ENCODE measurements at regions not wholly inside any gene's neighbourhood (a gene's known extent, or its start where the extent isn't known, plus 50 kb on each side); places are given as distances from the start of the nearest gene placed in this dataset.
A peak's percentile ranks its signal among the peaks of the same experiment; 100 is the strongest.

GRCh38 chr2:176484838-176485237, 215.6 kb downstream of the MTX2 start:
- TF ChIP-seq, protein P1, sequence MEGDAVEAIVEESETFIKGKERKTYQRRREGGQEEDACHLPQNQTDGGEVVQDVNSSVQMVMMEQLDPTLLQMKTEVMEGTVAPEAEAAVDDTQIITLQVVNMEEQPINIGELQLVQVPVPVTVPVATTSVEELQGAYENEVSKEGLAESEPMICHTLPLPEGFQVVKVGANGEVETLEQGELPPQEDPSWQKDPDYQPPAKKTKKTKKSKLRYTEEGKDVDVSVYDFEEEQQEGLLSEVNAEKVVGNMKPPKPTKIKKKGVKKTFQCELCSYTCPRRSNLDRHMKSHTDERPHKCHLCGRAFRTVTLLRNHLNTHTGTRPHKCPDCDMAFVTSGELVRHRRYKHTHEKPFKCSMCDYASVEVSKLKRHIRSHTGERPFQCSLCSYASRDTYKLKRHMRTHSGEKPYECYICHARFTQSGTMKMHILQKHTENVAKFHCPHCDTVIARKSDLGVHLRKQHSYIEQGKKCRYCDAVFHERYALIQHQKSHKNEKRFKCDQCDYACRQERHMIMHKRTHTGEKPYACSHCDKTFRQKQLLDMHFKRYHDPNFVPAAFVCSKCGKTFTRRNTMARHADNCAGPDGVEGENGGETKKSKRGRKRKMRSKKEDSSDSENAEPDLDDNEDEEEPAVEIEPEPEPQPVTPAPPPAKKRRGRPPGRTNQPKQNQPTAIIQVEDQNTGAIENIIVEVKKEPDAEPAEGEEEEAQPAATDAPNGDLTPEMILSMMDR (IDR thresholded peaks at IDR 0.05) = no peak
- intact Hi-C loops (cut with DNase I) = no loop called here
- ATAC-seq (no peak), DNase-seq (no peak)
- Histone ChIP-seq H3K9me3 (no peaks in the 10 kb centered on the region), H3K4me3 (no peak overlapping the region), H3K4me1 (peaks cover 0 to 10% (median 0%) of the 10 kb centered on the region in 9 donors), H3K27me3 (peaks cover 0 to 23% (median 6%) of the 10 kb centered on the region in 7 donors), H3K36me3 (no peaks in the 10 kb centered on the region), H3K27ac (no peak overlapping the region)
- 66 to 71% methylated on average over 3 of the region's 3 CpGs for WGBS, 2 donors

GRCh38 chr2:176488431-176488830, 219.2 kb downstream of the MTX2 start:
- WGBS, 2 donors = 69 to 79% methylated on average over 2 of the region's 2 CpGs
- peaks cover 0 to 39% (median 6%) of the 10 kb centered on the region in 7 donors for H3K27me3 ChIP-seq
- no peak for DNase-seq

GRCh38 chr2:176490061-176490861, 221.0 kb downstream of the MTX2 start:
- H3K9me3 ChIP-seq = no peaks in the 10 kb centered on the region
- DNase-seq (peak; percentile 44 to 69), ATAC-seq (peak; percentile 74 to 87 (median 80))
- H3K27ac ChIP-seq = peak overlapping the region; percentile 2 to 84 (median 75)
- no peaks in the 10 kb centered on the region for H3K36me3 ChIP-seq
- peaks cover 0 to 39% (median 6%) of the 10 kb centered on the region in 7 donors for H3K27me3 ChIP-seq
- 51 to 54% methylated on average over 47 of the region's 47 CpGs for WGBS, 2 donors
- peak overlapping the region in 6 of 10 donors; percentile 4 to 15 (median 10) for H3K4me3 ChIP-seq
- TF ChIP-seq, protein P1 (IDR thresholded peaks at IDR 0.05) = no peak
- intact Hi-C loops (cut with DNase I) = loop anchor here in 1 of 10 donors (2.0 to 5.0 kb wide), 2 partner anchors 33 to 37 kb away; no protein-coding TSS in a partner anchor
- H3K4me1 ChIP-seq = peaks cover 2 to 46% (median 22%) of the 10 kb centered on the region in 9 donors

More at GRCh38 chr2:176488431-176488830, 219.2 kb downstream of the MTX2 start:
- H3K27ac ChIP-seq = no peak overlapping the region
- peaks cover 0 to 31% (median 4%) of the 10 kb centered on the region in 9 donors for H3K4me1 ChIP-seq
- intact Hi-C loops (cut with DNase I) = no loop called here
- no peak for ATAC-seq
- TF ChIP-seq, protein P1 (IDR thresholded peaks at IDR 0.05) = no peak
- H3K36me3 ChIP-seq = no peaks in the 10 kb centered on the region
- no peak overlapping the region for H3K4me3 ChIP-seq
- no peaks in the 10 kb centered on the region for H3K9me3 ChIP-seq

DNA sequence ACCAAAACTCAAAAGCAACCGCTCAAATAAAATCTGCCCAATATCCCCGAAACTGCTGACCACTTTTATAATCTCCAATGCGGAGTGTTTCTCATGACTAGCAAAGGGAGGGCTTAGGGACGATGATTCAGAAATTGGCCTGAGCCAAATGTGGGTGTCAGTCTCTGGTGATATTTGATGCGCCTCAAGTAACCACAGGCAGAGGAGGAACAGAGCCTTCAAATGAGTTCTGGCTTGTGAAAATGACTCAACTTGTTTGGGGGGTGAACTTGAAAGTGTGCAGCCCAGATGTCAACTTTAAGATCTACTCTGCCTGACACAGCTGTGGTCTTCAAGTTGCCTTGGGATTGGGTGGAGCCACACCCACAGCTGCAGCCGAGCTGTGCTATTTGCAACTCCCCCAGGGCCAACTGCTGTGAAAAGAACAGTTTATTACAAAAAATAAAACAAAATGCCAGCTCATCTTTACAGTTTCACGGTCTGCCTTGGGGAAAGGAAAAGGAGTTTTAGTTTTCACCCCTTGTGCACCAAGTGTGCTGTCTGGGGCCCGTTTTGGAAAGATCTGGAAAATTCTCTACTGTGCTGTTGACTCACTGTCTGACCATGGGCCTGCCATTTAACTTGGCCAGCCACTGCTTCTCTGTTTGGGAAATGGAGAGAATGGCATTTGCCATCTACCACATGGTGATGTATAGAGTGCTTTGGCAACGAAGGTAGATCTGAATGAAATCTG, 222.1 kb downstream of the MTX2 start:
- Histone ChIP-seq H3K4me3 (no peak overlapping the region), H3K9me3 (no peaks in the 10 kb centered on the region), H3K27me3 (peaks cover 0 to 38% (median 6%) of the 10 kb centered on the region in 7 donors), H3K4me1 (peaks cover 3 to 52% (median 25%) of the 10 kb centered on the region in 9 donors), H3K36me3 (no peaks in the 10 kb centered on the region), H3K27ac (peak overlapping the region; percentile 2 to 84 (median 75))
- ATAC-seq = peak; percentile 83 to 89 (median 86)
- 73 to 77% methylated on average over 9 of the region's 9 CpGs for WGBS, 2 donors
- DNase-seq = peak; percentile 58
- TF ChIP-seq, protein P1 (IDR thresholded peaks at IDR 0.05) = no peak
- intact Hi-C loops (cut with DNase I) = loop anchor here in 1 of 10 donors (2.0 to 5.0 kb wide), 2 partner anchors 35 to 36 kb away; no protein-coding TSS in a partner anchor

Measured in heart right ventricle (tissue), 16 donors.